ENCODE measurements at regions not wholly inside any gene's neighbourhood (a gene's known extent, or its start where the extent isn't known, plus 50 kb on each side); places are given as distances from the start of the nearest gene placed in this dataset.

DNA sequence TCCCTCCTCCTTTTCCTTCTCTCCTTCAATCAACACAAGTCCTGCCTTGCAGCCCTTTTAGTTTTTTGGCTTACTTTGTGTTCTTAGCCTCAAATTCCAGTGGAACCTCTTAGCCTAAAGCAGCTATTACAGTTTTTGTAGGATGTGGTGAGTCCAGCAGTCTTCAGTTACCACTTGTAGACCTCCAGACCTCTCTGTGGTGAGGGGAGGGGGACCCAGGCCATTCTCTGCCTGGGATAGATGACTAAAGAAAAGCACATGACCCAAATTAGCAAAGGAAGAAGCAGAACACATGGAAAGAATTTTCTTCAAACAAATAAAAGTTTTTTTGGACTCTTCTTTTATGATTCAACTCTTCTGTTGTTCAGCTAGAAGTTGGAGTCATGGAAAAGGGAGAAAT lies 246.5 kb downstream of the HAO1 start:
- Histone ChIP-seq H3K27ac (ENCODE audit: low read length) (no peak overlapping the region), H3K4me1 (ENCODE audit: control insufficient read depth in 1 of 2, extremely low read depth in 1 of 2, insufficient read depth in 2 of 2, low read length in 2 of 2) (no peaks in the 10 kb centered on the region), H3K4me3 (ENCODE audit: control insufficient read depth in 1 of 2, extremely low read depth in 1 of 2, low read length in 1 of 2) (no peak overlapping the region), H3K27me3 (replicated peaks in 1 of 2; ENCODE audit: control insufficient read depth in 2 of 2, extremely low read depth in 1 of 2, insufficient read depth in 2 of 2, low read length in 1 of 2) (no peaks in the 10 kb centered on the region), H3K9me3 (no peaks in the 10 kb centered on the region), H3K36me3 (ENCODE audit: control insufficient read depth in 2 of 2, extremely low read depth in 1 of 2, insufficient read depth in 1 of 2, low read length in 1 of 2) (no peaks in the 10 kb centered on the region)
- Mint-ChIP-seq H3K27ac (no peak overlapping the region), H3K36me3 (no peaks in the 10 kb centered on the region), H3K4me1 (no peaks in the 10 kb centered on the region), H3K27me3 (peaks cover 0 to 3% of the 10 kb centered on the region in 2 donors), H3K9me3 (peaks cover 4 to 11% (median 10%) of the 10 kb centered on the region in 3 donors), H3K4me3 (no peak overlapping the region)
- no peak for ATAC-seq (replicated peaks in 1 of 4)
- ChIA-PET POLR2A (no interaction called here), CTCF (no interaction called here)
- DNase-seq, result no peak

- Histone ChIP-seq H3K36me3 (ENCODE audit: control insufficient read depth in 2 of 2, extremely low read depth in 1 of 2, insufficient read depth in 1 of 2, low read length in 1 of 2) (no peaks in the 10 kb centered on the region), H3K4me1 (ENCODE audit: control insufficient read depth in 1 of 2, extremely low read depth in 1 of 2, insufficient read depth in 2 of 2, low read length in 2 of 2) (no peaks in the 10 kb centered on the region), H3K9me3 (no peaks in the 10 kb centered on the region), H3K27ac (ENCODE audit: low read length) (no peak overlapping the region), H3K4me3 (ENCODE audit: control insufficient read depth in 1 of 2, extremely low read depth in 1 of 2, low read length in 1 of 2) (no peak overlapping the region), H3K27me3 (replicated peaks in 1 of 2; ENCODE audit: control insufficient read depth in 2 of 2, extremely low read depth in 1 of 2, insufficient read depth in 2 of 2, low read length in 1 of 2) (no peaks in the 10 kb centered on the region)
- POLR2A ChIA-PET, result interaction anchor here in 1 of 2 donors (0.6 kb wide), 1 partner anchor 11 kb away, joined by 3 read pairs; no protein-coding TSS in a partner anchor
- H3K9me3 Mint-ChIP-seq, result peaks cover 4 to 12% (median 10%) of the 10 kb centered on the region in 3 donors
- H3K27me3 Mint-ChIP-seq, result peaks cover 0 to 3% of the 10 kb centered on the region in 2 donors
- 71% methylated on average over 1 of the region's 5 CpGs for WGBS (ENCODE audit: insufficient coverage)
- no peak overlapping the region for H3K4me3 Mint-ChIP-seq
- ATAC-seq (replicated peaks in 1 of 4) (no peak), DNase-seq (no peak)
- H3K4me1 Mint-ChIP-seq, result no peaks in the 10 kb centered on the region
- CTCF ChIA-PET, result no interaction called here
- no peak overlapping the region for H3K27ac Mint-ChIP-seq
- H3K36me3 Mint-ChIP-seq, result no peaks in the 10 kb centered on the region
These were observed 245.2 kb downstream of the HAO1 start for GRCh38 chr20:7695051-7695495.

DNA sequence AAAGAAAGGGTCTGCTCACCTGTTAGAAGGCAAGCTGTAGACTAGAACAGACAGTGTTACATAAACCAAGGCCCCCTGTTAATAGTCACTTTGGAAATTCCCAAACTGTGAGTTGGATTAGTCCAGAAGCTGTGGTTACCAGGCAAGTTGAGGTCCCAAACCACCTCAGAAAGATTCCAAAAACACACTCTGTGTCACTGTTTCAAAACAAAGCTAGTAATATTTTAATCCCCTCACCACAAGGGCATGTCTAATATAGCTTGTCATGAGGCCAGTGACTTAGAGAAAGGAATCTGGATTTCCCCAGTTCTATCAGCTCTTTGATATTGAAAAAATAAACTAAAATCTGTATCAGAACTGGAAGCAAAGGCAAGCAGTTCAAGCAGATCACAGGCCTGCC lies 244.6 kb downstream of the HAO1 start:
- H3K27me3 ChIP-seq (replicated peaks in 1 of 2; ENCODE audit: control insufficient read depth in 2 of 2, extremely low read depth in 1 of 2, insufficient read depth in 2 of 2, low read length in 1 of 2), result no peaks in the 10 kb centered on the region
- CTCF ChIA-PET, result no interaction called here
- H3K27ac Mint-ChIP-seq, result no peak overlapping the region
- H3K4me3 ChIP-seq (ENCODE audit: control insufficient read depth in 1 of 2, extremely low read depth in 1 of 2, low read length in 1 of 2), result no peak overlapping the region
- peaks cover 5 to 16% (median 6%) of the 10 kb centered on the region in 3 donors for H3K9me3 Mint-ChIP-seq
- H3K4me3 Mint-ChIP-seq, result no peak overlapping the region
- H3K9me3 ChIP-seq, result no peaks in the 10 kb centered on the region
- H3K4me1 ChIP-seq (ENCODE audit: control insufficient read depth in 1 of 2, extremely low read depth in 1 of 2, insufficient read depth in 2 of 2, low read length in 2 of 2), result no peaks in the 10 kb centered on the region
- DNase-seq (no peak), ATAC-seq (replicated peaks in 1 of 4) (no peak)
- H3K36me3 ChIP-seq (ENCODE audit: control insufficient read depth in 2 of 2, extremely low read depth in 1 of 2, insufficient read depth in 1 of 2, low read length in 1 of 2), result no peaks in the 10 kb centered on the region
- H3K27ac ChIP-seq (ENCODE audit: low read length), result no peak overlapping the region
- no peaks in the 10 kb centered on the region for H3K4me1 Mint-ChIP-seq
- no peaks in the 10 kb centered on the region for H3K36me3 Mint-ChIP-seq
- POLR2A ChIA-PET, result interaction anchor here in 1 of 2 donors (0.6 kb wide), 1 partner anchor 11 kb away, joined by 3 read pairs; no protein-coding TSS in a partner anchor
- peaks cover 0 to 3% of the 10 kb centered on the region in 2 donors for H3K27me3 Mint-ChIP-seq

- H3K9me3 ChIP-seq, result no peaks in the 10 kb centered on the region
- no peak overlapping the region for H3K27ac ChIP-seq (ENCODE audit: low read length)
- WGBS (ENCODE audit: insufficient coverage), result 57% methylated on average over 1 of the region's 1 CpG
- DNase-seq (no peak), ATAC-seq (replicated peaks in 1 of 4) (no peak)
- peaks cover 7 to 19% (median 9%) of the 10 kb centered on the region in 3 donors for H3K9me3 Mint-ChIP-seq
- H3K27me3 Mint-ChIP-seq, result peaks cover 0 to 3% of the 10 kb centered on the region in 2 donors
- no peaks in the 10 kb centered on the region for H3K36me3 ChIP-seq (ENCODE audit: control insufficient read depth in 2 of 2, extremely low read depth in 1 of 2, insufficient read depth in 1 of 2, low read length in 1 of 2)
- H3K4me1 ChIP-seq (ENCODE audit: control insufficient read depth in 1 of 2, extremely low read depth in 1 of 2, insufficient read depth in 2 of 2, low read length in 2 of 2), result no peaks in the 10 kb centered on the region
- no peak overlapping the region for H3K4me3 Mint-ChIP-seq
- no peaks in the 10 kb centered on the region for H3K36me3 Mint-ChIP-seq
- no peak overlapping the region for H3K27ac Mint-ChIP-seq
- H3K4me1 Mint-ChIP-seq, result no peaks in the 10 kb centered on the region
- POLR2A ChIA-PET, result no interaction called here
- no peaks in the 10 kb centered on the region for H3K27me3 ChIP-seq (replicated peaks in 1 of 2; ENCODE audit: control insufficient read depth in 2 of 2, extremely low read depth in 1 of 2, insufficient read depth in 2 of 2, low read length in 1 of 2)
- CTCF ChIA-PET, result no interaction called here
- H3K4me3 ChIP-seq (ENCODE audit: control insufficient read depth in 1 of 2, extremely low read depth in 1 of 2, low read length in 1 of 2), result no peak overlapping the region
These were observed 243.9 kb downstream of the HAO1 start for GRCh38 chr20:7696311-7696710.

DNA sequence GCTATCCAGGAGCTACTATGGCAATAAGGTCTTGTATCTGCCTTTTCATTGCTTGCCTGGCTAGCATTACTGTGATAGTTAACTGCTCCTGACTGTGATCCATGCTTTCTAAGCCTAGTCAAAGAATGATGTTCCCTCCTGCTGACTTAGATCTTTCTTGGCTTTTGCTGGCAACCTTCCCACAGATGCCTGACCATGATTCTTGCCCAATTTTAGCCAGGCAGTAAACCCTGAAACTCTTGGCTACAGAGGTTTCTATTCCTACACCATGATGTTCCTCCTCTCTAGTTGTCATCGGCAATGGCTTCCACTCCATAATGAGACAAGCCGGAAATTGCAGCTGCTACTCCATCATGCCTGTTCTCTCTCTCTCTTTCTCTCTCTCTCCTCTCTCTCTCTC lies 238.1 kb downstream of the HAO1 start:
- H3K9me3 ChIP-seq, result no peaks in the 10 kb centered on the region
- Mint-ChIP-seq H3K9me3 (peaks cover 10 to 29% (median 14%) of the 10 kb centered on the region in 3 donors), H3K4me3 (no peak overlapping the region), H3K27me3 (peaks cover 0 to 4% of the 10 kb centered on the region in 2 donors), H3K4me1 (no peaks in the 10 kb centered on the region), H3K27ac (no peak overlapping the region), H3K36me3 (no peaks in the 10 kb centered on the region)
- ATAC-seq (replicated peaks in 1 of 4) (no peak), DNase-seq (no peak)
- CTCF ChIA-PET, result no interaction called here
- H3K4me3 ChIP-seq (ENCODE audit: control insufficient read depth in 1 of 2, extremely low read depth in 1 of 2, low read length in 1 of 2), result no peak overlapping the region
- no peak overlapping the region for H3K27ac ChIP-seq (ENCODE audit: low read length)
- POLR2A ChIA-PET, result no interaction called here
- H3K27me3 ChIP-seq (replicated peaks in 1 of 2; ENCODE audit: control insufficient read depth in 2 of 2, extremely low read depth in 1 of 2, insufficient read depth in 2 of 2, low read length in 1 of 2), result no peaks in the 10 kb centered on the region
- WGBS (ENCODE audit: insufficient coverage), result 100% methylated on average over 2 of the region's 2 CpGs
- H3K4me1 ChIP-seq (ENCODE audit: control insufficient read depth in 1 of 2, extremely low read depth in 1 of 2, insufficient read depth in 2 of 2, low read length in 2 of 2), result no peaks in the 10 kb centered on the region
- no peaks in the 10 kb centered on the region for H3K36me3 ChIP-seq (ENCODE audit: control insufficient read depth in 2 of 2, extremely low read depth in 1 of 2, insufficient read depth in 1 of 2, low read length in 1 of 2)

DNA sequence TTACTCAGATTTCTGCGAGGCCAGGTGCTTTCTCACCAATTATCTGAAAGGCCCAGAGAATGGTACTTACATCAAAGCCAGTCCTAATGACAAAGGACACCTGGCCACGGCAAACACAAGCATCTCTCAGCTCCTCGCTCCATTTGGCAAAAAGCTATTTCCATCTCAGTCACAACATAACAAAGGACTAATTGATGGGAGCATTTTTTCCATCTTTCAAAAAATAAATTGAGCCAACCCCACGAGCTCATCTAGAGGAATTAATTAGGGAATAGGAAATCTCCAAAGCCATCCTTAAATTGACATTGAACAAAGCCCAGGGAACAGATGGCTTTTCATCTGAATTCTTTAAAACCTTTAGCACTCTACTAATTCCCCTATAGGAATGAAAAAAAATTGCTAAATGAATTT lies 236.7 kb downstream of the HAO1 start:
- no peaks in the 10 kb centered on the region for H3K36me3 Mint-ChIP-seq
- ATAC-seq (replicated peaks in 1 of 4) (no peak), DNase-seq (no peak)
- H3K4me3 Mint-ChIP-seq, result no peak overlapping the region
- no peaks in the 10 kb centered on the region for H3K27me3 ChIP-seq (replicated peaks in 1 of 2; ENCODE audit: control insufficient read depth in 2 of 2, extremely low read depth in 1 of 2, insufficient read depth in 2 of 2, low read length in 1 of 2)
- H3K9me3 ChIP-seq, result no peaks in the 10 kb centered on the region
- no peaks in the 10 kb centered on the region for H3K4me1 Mint-ChIP-seq
- no peaks in the 10 kb centered on the region for H3K4me1 ChIP-seq (ENCODE audit: control insufficient read depth in 1 of 2, extremely low read depth in 1 of 2, insufficient read depth in 2 of 2, low read length in 2 of 2)
- ChIA-PET CTCF (no interaction called here), POLR2A (no interaction called here)
- peaks cover 0 to 4% of the 10 kb centered on the region in 2 donors for H3K27me3 Mint-ChIP-seq
- 32% methylated on average over 2 of the region's 4 CpGs for WGBS (ENCODE audit: insufficient coverage)
- H3K27ac ChIP-seq (ENCODE audit: low read length), result no peak overlapping the region
- H3K9me3 Mint-ChIP-seq, result peaks cover 7 to 23% (median 14%) of the 10 kb centered on the region in 3 donors
- no peak overlapping the region for H3K27ac Mint-ChIP-seq
- H3K4me3 ChIP-seq (ENCODE audit: control insufficient read depth in 1 of 2, extremely low read depth in 1 of 2, low read length in 1 of 2), result no peak overlapping the region
- H3K36me3 ChIP-seq (ENCODE audit: control insufficient read depth in 2 of 2, extremely low read depth in 1 of 2, insufficient read depth in 1 of 2, low read length in 1 of 2), result no peaks in the 10 kb centered on the region

DNA sequence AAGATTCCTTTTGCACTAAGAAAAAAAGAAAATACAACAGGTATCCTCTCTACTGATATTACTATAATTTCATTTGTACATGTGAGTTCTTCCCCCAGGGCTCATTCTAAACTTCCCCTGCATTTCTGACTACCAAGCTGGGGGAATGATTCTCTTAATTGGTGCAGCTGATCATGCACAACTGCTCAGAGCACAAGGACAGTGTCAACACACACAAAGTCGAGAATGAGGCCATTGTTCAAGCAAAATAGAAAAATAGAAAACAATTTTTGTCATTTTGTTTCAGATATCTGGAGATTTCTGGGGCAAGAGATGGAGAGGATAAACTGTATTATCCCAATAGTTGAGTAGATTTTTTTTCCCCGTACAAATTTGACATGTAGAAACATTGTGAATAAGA lies 236.3 kb downstream of the HAO1 start:
- no peaks in the 10 kb centered on the region for H3K27me3 ChIP-seq (replicated peaks in 1 of 2; ENCODE audit: control insufficient read depth in 2 of 2, extremely low read depth in 1 of 2, insufficient read depth in 2 of 2, low read length in 1 of 2)
- ChIA-PET POLR2A (no interaction called here), CTCF (no interaction called here)
- no peaks in the 10 kb centered on the region for H3K4me1 ChIP-seq (ENCODE audit: control insufficient read depth in 1 of 2, extremely low read depth in 1 of 2, insufficient read depth in 2 of 2, low read length in 2 of 2)
- no peak overlapping the region for H3K4me3 Mint-ChIP-seq
- no peaks in the 10 kb centered on the region for H3K9me3 ChIP-seq
- H3K4me1 Mint-ChIP-seq, result no peaks in the 10 kb centered on the region
- no peak overlapping the region for H3K27ac ChIP-seq (ENCODE audit: low read length)
- 40% methylated on average over 1 of the region's 2 CpGs for WGBS (ENCODE audit: insufficient coverage)
- no peak overlapping the region for H3K27ac Mint-ChIP-seq
- no peaks in the 10 kb centered on the region for H3K36me3 ChIP-seq (ENCODE audit: control insufficient read depth in 2 of 2, extremely low read depth in 1 of 2, insufficient read depth in 1 of 2, low read length in 1 of 2)
- DNase-seq, result no peak
- H3K4me3 ChIP-seq (ENCODE audit: control insufficient read depth in 1 of 2, extremely low read depth in 1 of 2, low read length in 1 of 2), result no peak overlapping the region
- ATAC-seq (replicated peaks in 1 of 4), result no peak
- no peaks in the 10 kb centered on the region for H3K36me3 Mint-ChIP-seq
- peaks cover 7 to 23% (median 14%) of the 10 kb centered on the region in 3 donors for H3K9me3 Mint-ChIP-seq
- peaks cover 0 to 4% of the 10 kb centered on the region in 2 donors for H3K27me3 Mint-ChIP-seq

Data from T-cell (primary cell).